NCI-H2107 treated with DMSO at 0.1 percent for 48 hours (cell line): ENCODE measurements at regions not wholly inside any gene's neighbourhood (a gene's known extent, or its start where the extent isn't known, plus 50 kb on each side); places are given as distances from the start of the nearest gene placed in this dataset.

Experiments
- DNase-seq: peaks from one replicate; lab custom pipeline; 2025; ENCODE audit not compliant: unreplicated experiment; lab: John Stamatoyannopoulos, UW

- no peak for DNase-seq
These were observed 301.5 kb downstream of the CLIC5 start for GRCh38 chr6:45714006-45714730.
